ENCODE measurements at regions not wholly inside any gene's neighbourhood (a gene's known extent, or its start where the extent isn't known, plus 50 kb on each side); places are given as distances from the start of the nearest gene placed in this dataset.

DNA sequence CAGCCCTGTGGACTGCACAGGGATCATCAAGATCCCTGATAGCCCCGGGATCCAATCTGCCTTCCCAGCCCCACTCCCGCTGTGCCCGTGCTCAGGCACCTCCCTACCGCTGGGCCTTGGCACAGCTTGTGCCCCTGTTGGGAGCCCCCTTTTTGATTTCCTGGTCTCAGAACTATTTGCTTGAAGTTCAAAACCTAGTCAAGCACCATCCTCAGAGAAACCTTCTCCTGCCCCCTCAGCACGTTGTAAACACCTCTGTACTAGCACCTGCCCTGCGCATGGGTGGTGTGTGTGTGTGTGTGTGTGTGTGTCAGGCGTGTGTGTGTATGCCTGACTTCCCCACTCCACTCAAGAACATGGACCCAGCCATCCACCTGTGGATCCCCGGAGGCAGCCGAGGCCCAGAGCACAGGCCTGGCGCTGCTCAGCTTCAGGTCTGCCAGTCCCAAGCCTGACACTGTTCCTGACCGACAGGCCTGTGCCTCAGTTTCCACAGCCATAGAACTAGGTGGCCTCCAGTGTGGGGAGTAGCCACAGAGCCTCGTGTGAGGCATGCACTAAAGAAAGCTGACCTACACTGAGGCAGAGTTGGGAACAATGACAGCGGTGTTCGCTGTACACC, 65.5 kb downstream of the ADRA2C start (continued):
- TF ChIP-seq, protein P1, sequence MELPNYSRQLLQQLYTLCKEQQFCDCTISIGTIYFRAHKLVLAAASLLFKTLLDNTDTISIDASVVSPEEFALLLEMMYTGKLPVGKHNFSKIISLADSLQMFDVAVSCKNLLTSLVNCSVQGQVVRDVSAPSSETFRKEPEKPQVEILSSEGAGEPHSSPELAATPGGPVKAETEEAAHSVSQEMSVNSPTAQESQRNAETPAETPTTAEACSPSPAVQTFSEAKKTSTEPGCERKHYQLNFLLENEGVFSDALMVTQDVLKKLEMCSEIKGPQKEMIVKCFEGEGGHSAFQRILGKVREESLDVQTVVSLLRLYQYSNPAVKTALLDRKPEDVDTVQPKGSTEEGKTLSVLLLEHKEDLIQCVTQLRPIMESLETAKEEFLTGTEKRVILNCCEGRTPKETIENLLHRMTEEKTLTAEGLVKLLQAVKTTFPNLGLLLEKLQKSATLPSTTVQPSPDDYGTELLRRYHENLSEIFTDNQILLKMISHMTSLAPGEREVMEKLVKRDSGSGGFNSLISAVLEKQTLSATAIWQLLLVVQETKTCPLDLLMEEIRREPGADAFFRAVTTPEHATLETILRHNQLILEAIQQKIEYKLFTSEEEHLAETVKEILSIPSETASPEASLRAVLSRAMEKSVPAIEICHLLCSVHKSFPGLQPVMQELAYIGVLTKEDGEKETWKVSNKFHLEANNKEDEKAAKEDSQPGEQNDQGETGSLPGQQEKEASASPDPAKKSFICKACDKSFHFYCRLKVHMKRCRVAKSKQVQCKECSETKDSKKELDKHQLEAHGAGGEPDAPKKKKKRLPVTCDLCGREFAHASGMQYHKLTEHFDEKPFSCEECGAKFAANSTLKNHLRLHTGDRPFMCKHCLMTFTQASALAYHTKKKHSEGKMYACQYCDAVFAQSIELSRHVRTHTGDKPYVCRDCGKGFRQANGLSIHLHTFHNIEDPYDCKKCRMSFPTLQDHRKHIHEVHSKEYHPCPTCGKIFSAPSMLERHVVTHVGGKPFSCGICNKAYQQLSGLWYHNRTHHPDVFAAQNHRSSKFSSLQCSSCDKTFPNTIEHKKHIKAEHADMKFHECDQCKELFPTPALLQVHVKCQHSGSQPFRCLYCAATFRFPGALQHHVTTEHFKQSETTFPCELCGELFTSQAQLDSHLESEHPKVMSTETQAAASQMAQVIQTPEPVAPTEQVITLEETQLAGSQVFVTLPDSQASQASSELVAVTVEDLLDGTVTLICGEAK (IDR thresholded peaks at IDR 0.05): no peak
- TF ChIP-seq, protein P1 (CRISPR knock-in tag; IDR thresholded peaks at IDR 0.05): no peak
- no peak for TF ChIP-seq KHSRP (IDR thresholded peaks at IDR 0.05)
- TF ChIP-seq TEAD1 (CRISPR knock-in tag; IDR thresholded peaks at IDR 0.05): no peak
- no peak for TF ChIP-seq ZNF75A (CRISPR knock-in tag; IDR thresholded peaks at IDR 0.05)
- TF ChIP-seq MCM2 (IDR thresholded peaks at IDR 0.05; ENCODE audit: low read depth): no peak
- TF ChIP-seq ARID2 (IDR thresholded peaks at IDR 0.05): no peak
- TF ChIP-seq SUPT5H (IDR thresholded peaks at IDR 0.05): no peak
- no peak for TF ChIP-seq KLF6 (CRISPR knock-in tag; IDR thresholded peaks at IDR 0.05; ENCODE audit: borderline replicate concordance)

Data from K562 (cell line).